Right hindlimb (tissue), 1 donor: ENCODE measurements at regions not wholly inside any gene's neighbourhood (a gene's known extent, or its start where the extent isn't known, plus 50 kb on each side); places are given as distances from the start of the nearest gene placed in this dataset.

ENCODE experiments used
- DNase-seq: peaks from one replicate; pipeline ENCODE4 v3.0.0-alpha.2; 2018

GRCh38 chr21:43301409-43302061 lies 125.4 kb downstream of the SIK1 start:
- DNase-seq = no peak

- DNase-seq = peak; percentile 57
Measured at GRCh38 chr21:43300496-43301408, 126.2 kb downstream of the SIK1 start.

- DNase-seq = no peak
Measured at GRCh38 chr21:43299441-43300277, 127.3 kb downstream of the SIK1 start.

- DNase-seq = no peak
Measured at GRCh38 chr21:43298546-43299440, 128.1 kb downstream of the SIK1 start.

- DNase-seq = no peak
Measured at GRCh38 chr21:43297989-43298388, 128.9 kb downstream of the SIK1 start.

- no peak for DNase-seq
Measured at GRCh38 chr21:43297391-43297981, 128.7 kb downstream of the CRYAA start.

GRCh38 chr21:43295066-43295958 lies 126.5 kb downstream of the CRYAA start:
- no peak for DNase-seq

- no peak for DNase-seq
Measured at GRCh38 chr21:43294194-43294902, 125.5 kb downstream of the CRYAA start.

- no peak for DNase-seq
Measured at GRCh38 chr21:43292866-43293142, 124.0 kb downstream of the CRYAA start.

- DNase-seq = no peak
Measured at GRCh38 chr21:43292041-43292865, 123.4 kb downstream of the CRYAA start.

- no peak for DNase-seq
Measured at GRCh38 chr21:43291347-43291950, 122.6 kb downstream of the CRYAA start.

GRCh38 chr21:43290421-43291346 lies 121.9 kb downstream of the CRYAA start:
- peak; percentile 62 for DNase-seq

GRCh38 chr21:43289966-43290365 lies 121.2 kb downstream of the CRYAA start:
- DNase-seq = no peak

- DNase-seq = no peak
Measured at GRCh38 chr21:43289442-43289841, 120.6 kb downstream of the CRYAA start.

GRCh38 chr21:43287795-43288755 lies 119.3 kb downstream of the CRYAA start:
- DNase-seq = no peak

GRCh38 chr21:43287111-43287760 lies 118.4 kb downstream of the CRYAA start:
- no peak for DNase-seq
